K562 (cell line): ENCODE measurements at regions not wholly inside any gene's neighbourhood (a gene's known extent, or its start where the extent isn't known, plus 50 kb on each side); places are given as distances from the start of the nearest gene placed in this dataset.

Source experiments
- ATAC-seq: fragments of 200-7000 bp; cut with Tn5 transposase; 3 replicates; pipeline ENCODE4 v1.9.1; 2020; ENCODE audit warnings: moderate library complexity
- BruUV-seq: library from RNA; stranded (reverse); fragments of 400-500 nt; replicated peaks from 2 replicates; lab custom pipeline; 2021; lab: Mats Ljungman, UMichigan
- CTCF ChIA-PET: fragments of 300-600 bp; formaldehyde crosslinking; extraction: SDS; loops from one replicate; lab custom pipeline; 2021; ENCODE audit warnings: low intra/inter-chr PET ratio; lab: Yijun Ruan, JAX
- POLR2A ChIA-PET: fragments of 300-600, 350-650 bp; sonication (Branson Sonifier 250); formaldehyde crosslinking; extraction: SDS; loops from one replicate; lab custom pipeline; 2021; ENCODE audit warnings: antibody characterized with exemption, inconsistent platforms; lab: Yijun Ruan, JAX
- DNase-seq, 4 experiments: peaks; one replicate each; pipeline versions ENCODE4 v3.0.0 to v3.0.0-alpha.2; 2011 to 2018; ENCODE audit warnings: low spot score in 3 of 4, mixed read lengths in 3 of 4; ENCODE audit errors: extremely low read depth in 1 of 4
- FAIRE-seq: peaks from 2 replicates; lab custom pipeline; 2011; peaks lifted over from hg19 to GRCh38; lab: Jason Lieb, UNC
- H2AFZ ChIP-seq: 2 replicates; pipeline ENCODE4 v1.6.0; 2011; ENCODE audit warnings: low read depth, low read length, control low read depth, inconsistent platforms
- H3K27ac ChIP-seq: fragments of 200-600 bp; 3 replicates; pipeline ENCODE4 v1.8.0; 2011; ENCODE audit warnings: low read depth, mild to moderate bottlenecking, control low read depth, inconsistent platforms, low read length, moderate library complexity, mixed read lengths; ENCODE audit errors: extremely low read depth
- H3K27me3 ChIP-seq, 2 experiments: fragments of 300-600 bp in 1 of 2; 2 replicates in 1 of 2; 3 replicates in 1 of 2; pipeline versions ENCODE4 v1.6.0 to v1.8.0; 2011; ENCODE audit warnings: inconsistent platforms in 2 of 2, low read length in 2 of 2, mild to moderate bottlenecking in 1 of 2, mixed read lengths in 1 of 2, moderate library complexity in 1 of 2; ENCODE audit not compliant: control insufficient read depth in 2 of 2, insufficient read depth in 2 of 2
- H3K36me3 ChIP-seq: fragments of 300-600 bp; 3 replicates; pipeline ENCODE4 v1.8.0; 2011; ENCODE audit warnings: mild to moderate bottlenecking, low read length, inconsistent platforms; ENCODE audit not compliant: control insufficient read depth, insufficient read depth
- H3K4me1 ChIP-seq, 2 experiments: fragments of 200-600 bp in 1 of 2; replicated peaks in 1 of 2; 2 replicates in 1 of 2; 3 replicates in 1 of 2; pipeline versions ENCODE4 v1.5.1 to v1.8.0; 2011; ENCODE audit warnings: inconsistent platforms in 2 of 2, low read length in 2 of 2, mild to moderate bottlenecking in 1 of 2, mixed read lengths in 1 of 2, moderate library complexity in 1 of 2; ENCODE audit not compliant: control insufficient read depth in 2 of 2, insufficient read depth in 2 of 2
- H3K4me2 ChIP-seq: 2 replicates; pipeline ENCODE4 v1.6.1; 2011; ENCODE audit warnings: low read length, control low read depth, inconsistent platforms, mixed read lengths; ENCODE audit not compliant: insufficient read depth
- H3K4me3 ChIP-seq: fragments of 200-600 bp; sonication (generic), shearing (Covaris generic); 2 replicates; pipeline ENCODE4 v1.5.1; 2016; ENCODE audit warnings: control low read depth, inconsistent platforms
- H3K79me2 ChIP-seq: fragments of 200-600 bp; 3 replicates; pipeline ENCODE4 v1.8.0; 2011; ENCODE audit warnings: low read length, inconsistent platforms; ENCODE audit not compliant: control insufficient read depth, insufficient read depth
- H3K9ac ChIP-seq, 2 experiments: 2 replicates each; pipeline versions ENCODE4 v1.6.0 to v1.6.1; 2011; ENCODE audit warnings: low read depth in 2 of 2, low read length in 2 of 2, control low read depth in 1 of 2, inconsistent platforms in 1 of 2, mild to moderate bottlenecking in 1 of 2, mixed read lengths in 1 of 2; ENCODE audit not compliant: insufficient read depth in 1 of 2
- H3K9me1 ChIP-seq: one replicate; pipeline ENCODE4 v1.6.0; 2011; ENCODE audit warnings: inconsistent platforms, mild to moderate bottlenecking, low read length, moderate library complexity; ENCODE audit not compliant: control insufficient read depth, insufficient read depth
- H3K9me3 ChIP-seq: replicated peaks from 2 replicates; pipeline ENCODE4 v1.5.1; 2011; ENCODE audit warnings: low read depth, low read length, inconsistent platforms; ENCODE audit not compliant: control insufficient read depth, insufficient read depth
- H4K20me1 ChIP-seq: replicated peaks from 2 replicates; pipeline ENCODE4 v1.6.1; 2011; ENCODE audit warnings: low read length, inconsistent platforms, mixed read lengths; ENCODE audit not compliant: control insufficient read depth, insufficient read depth
- CHD1 ChIP-seq: fragments of 200-600 bp; sonication (generic); IDR thresholded peaks from one replicate; pipeline ENCODE4 v1.6.1; 2012; ENCODE audit warnings: mild to moderate bottlenecking, moderate library complexity, low read length, inconsistent platforms
- EGR1 ChIP-seq: fragments of 450-650 bp; conservative IDR thresholded peaks from 2 replicates; pipeline ENCODE4 v1.6.1; 2017; ENCODE audit warnings: mild to moderate bottlenecking
- ELK1 ChIP-seq: sonication (generic); formaldehyde crosslinking; IDR thresholded peaks from 2 replicates; pipeline ENCODE4 v1.8.1; 2022; ENCODE audit warnings: missing genetic modification reagents
- FOXO4 ChIP-seq: fragments of 450-650 bp; formaldehyde crosslinking; IDR thresholded peaks from 2 replicates; pipeline ENCODE4 v1.4.0; 2020; ENCODE audit warnings: mild to moderate bottlenecking, moderate library complexity
- KDM1A ChIP-seq, 2 experiments: fragments of 450-650 bp; IDR thresholded peaks; 2 replicates each; pipeline ENCODE4 v1.6.1; 2016; ENCODE audit warnings: mild to moderate bottlenecking in 2 of 2
- MYC ChIP-seq, 2 experiments: fragments of 250-450 bp in 1 of 2; sonication (Bioruptor Pico) in 1 of 2; IDR thresholded peaks; 2 replicates each; pipeline versions ENCODE4 v1.5.1 to v1.6.1; 2012 to 2021; ENCODE audit warnings: low read depth in 2 of 2, borderline replicate concordance in 1 of 2, improper control_type of control experiment in 1 of 2, low read length in 1 of 2, mild to moderate bottlenecking in 1 of 2, moderate library complexity in 1 of 2
- POLR3G ChIP-seq: IDR thresholded peaks from 2 replicates; pipeline ENCODE4 v1.6.1; 2011; ENCODE audit not compliant: insufficient read length, insufficient replicate concordance; ENCODE audit errors: extremely low read depth
- RBFOX2 ChIP-seq: fragments of 200-400 bp; formaldehyde crosslinking; IDR thresholded peaks from 2 replicates; pipeline ENCODE4 v1.6.1; 2017; ENCODE audit warnings: low read depth, mild to moderate bottlenecking, low read length, moderate library complexity
- TEAD2 ChIP-seq: fragments of 450-650 bp; IDR thresholded peaks from 2 replicates; pipeline ENCODE4 v1.6.1; 2016; ENCODE audit warnings: missing genetic modification characterization, control low read depth, missing compliant biosample characterization
- ZBTB26 ChIP-seq: fragments of 450-650 bp; formaldehyde crosslinking; IDR thresholded peaks from 2 replicates; pipeline ENCODE4 v1.4.0; 2022; ENCODE audit warnings: missing genetic modification characterization
- ZNF655 ChIP-seq: fragments of 250-450 bp; sonication (Bioruptor Pico); IDR thresholded peaks from 2 replicates; pipeline ENCODE4 v1.5.0; 2021
- WGBS: fragments of 100-300 bp; shearing (Covaris generic); methylation state at CpG from one replicate; pipeline ENCODE4 v1.1.6; 2016; ENCODE audit warnings: low coverage, mixed read lengths; ENCODE audit not compliant: insufficient coverage; ENCODE audit errors: missing lambda C conversion rate; 5-methylcytosine and 5-hydroxymethylcytosine counted together
- in situ Hi-C: fragments of 300-500 bp; cut with MboI; formaldehyde crosslinking; loops from 4 replicates; pipeline ENCODE4 v1.15.0; 2018; ENCODE audit warnings: inconsistent platforms, mixed read lengths
- intact Hi-C: fragments of 100-400 bp; cut with micrococcal nuclease; formaldehyde crosslinking; loops from 2 replicates; pipeline ENCODE4 v1.14.2; 2022

GRCh38 chr20:60525397-60525796, 567.2 kb downstream of the CDH26 start:
- H3K27ac ChIP-seq: no peak overlapping the region
- in situ Hi-C loops: no loop called here
- no peaks in the 10 kb centered on the region for H3K9me1 ChIP-seq
- H3K27me3 ChIP-seq: no peaks in the 10 kb centered on the region
- ATAC-seq (no peak), FAIRE-seq (no peak), DNase-seq (no peak)
- H3K4me1 ChIP-seq: no peaks in the 10 kb centered on the region
- H3K9ac ChIP-seq: no peak overlapping the region
- no peak for TF ChIP-seq CHD1
- TF ChIP-seq ELK1 (CRISPR knock-in tag): no peak
- no peak for TF ChIP-seq RBFOX2
- no peak for TF ChIP-seq FOXO4
- no peak for TF ChIP-seq ZBTB26 (CRISPR knock-in tag)
- no peak for TF ChIP-seq POLR3G
- TF ChIP-seq KDM1A (IDR thresholded peaks at IDR 0.05): no peak
- no peak for TF ChIP-seq MYC (IDR thresholded peaks at IDR 0.05; ENCODE audit: low read depth, low read length)
- TF ChIP-seq MYC (CRISPR knock-in tag; IDR thresholded peaks at IDR 0.05; ENCODE audit: borderline replicate concordance, low read depth): no peak
- TF ChIP-seq EGR1: no peak
- TF ChIP-seq ZNF655 (CRISPR knock-in tag): no peak
- no peak for TF ChIP-seq TEAD2 (tag)
- no peaks in the 10 kb centered on the region for H3K9me3 ChIP-seq
- no peak overlapping the region for H2AFZ ChIP-seq
- BruUV-seq: no TSS peak
- WGBS: 0% methylated on average over 2 of the region's 2 CpGs
- H4K20me1 ChIP-seq: no peaks in the 10 kb centered on the region
- no peaks in the 10 kb centered on the region for H3K79me2 ChIP-seq
- no peaks in the 10 kb centered on the region for H3K36me3 ChIP-seq
- CTCF ChIA-PET: no interaction called here
- POLR2A ChIA-PET: no interaction called here
- no peak overlapping the region for H3K4me2 ChIP-seq
- no peak overlapping the region for H3K4me3 ChIP-seq
- intact Hi-C loops: no loop called here
